K562 (cell line): ENCODE measurements at regions not wholly inside any gene's neighbourhood (a gene's known extent, or its start where the extent isn't known, plus 50 kb on each side); places are given as distances from the start of the nearest gene placed in this dataset.

ENCODE experiments used
- ATAC-seq: fragments of 200-7000 bp; cut with Tn5 transposase; 3 replicates; pipeline ENCODE4 v1.9.1; 2020; ENCODE audit warnings: moderate library complexity
- BruUV-seq: library from RNA; stranded (reverse); fragments of 400-500 nt; replicated peaks from 2 replicates; lab custom pipeline; 2021; lab: Mats Ljungman, UMichigan
- CTCF ChIA-PET: fragments of 300-600 bp; formaldehyde crosslinking; extraction: SDS; loops from one replicate; lab custom pipeline; 2021; ENCODE audit warnings: low intra/inter-chr PET ratio; lab: Yijun Ruan, JAX
- POLR2A ChIA-PET: fragments of 300-600, 350-650 bp; sonication (Branson Sonifier 250); formaldehyde crosslinking; extraction: SDS; loops from one replicate; lab custom pipeline; 2021; ENCODE audit warnings: antibody characterized with exemption, inconsistent platforms; lab: Yijun Ruan, JAX
- DNase-seq, 4 experiments: peaks; one replicate each; pipeline versions ENCODE4 v3.0.0 to v3.0.0-alpha.2; 2011 to 2018; ENCODE audit warnings: low spot score in 3 of 4, mixed read lengths in 3 of 4; ENCODE audit errors: extremely low read depth in 1 of 4
- FAIRE-seq: peaks from 2 replicates; lab custom pipeline; 2011; peaks lifted over from hg19 to GRCh38; lab: Jason Lieb, UNC
- H2AFZ ChIP-seq: 2 replicates; pipeline ENCODE4 v1.6.0; 2011; ENCODE audit warnings: low read depth, low read length, control low read depth, inconsistent platforms
- H3K27ac ChIP-seq: fragments of 200-600 bp; 3 replicates; pipeline ENCODE4 v1.8.0; 2011; ENCODE audit warnings: low read depth, mild to moderate bottlenecking, control low read depth, inconsistent platforms, low read length, moderate library complexity, mixed read lengths; ENCODE audit errors: extremely low read depth
- H3K27me3 ChIP-seq, 2 experiments: fragments of 300-600 bp in 1 of 2; 2 replicates in 1 of 2; 3 replicates in 1 of 2; pipeline versions ENCODE4 v1.6.0 to v1.8.0; 2011; ENCODE audit warnings: inconsistent platforms in 2 of 2, low read length in 2 of 2, mild to moderate bottlenecking in 1 of 2, mixed read lengths in 1 of 2, moderate library complexity in 1 of 2; ENCODE audit not compliant: control insufficient read depth in 2 of 2, insufficient read depth in 2 of 2
- H3K36me3 ChIP-seq: fragments of 300-600 bp; 3 replicates; pipeline ENCODE4 v1.8.0; 2011; ENCODE audit warnings: mild to moderate bottlenecking, low read length, inconsistent platforms; ENCODE audit not compliant: control insufficient read depth, insufficient read depth
- H3K4me1 ChIP-seq, 2 experiments: fragments of 200-600 bp in 1 of 2; replicated peaks in 1 of 2; 2 replicates in 1 of 2; 3 replicates in 1 of 2; pipeline versions ENCODE4 v1.5.1 to v1.8.0; 2011; ENCODE audit warnings: inconsistent platforms in 2 of 2, low read length in 2 of 2, mild to moderate bottlenecking in 1 of 2, mixed read lengths in 1 of 2, moderate library complexity in 1 of 2; ENCODE audit not compliant: control insufficient read depth in 2 of 2, insufficient read depth in 2 of 2
- H3K4me2 ChIP-seq: 2 replicates; pipeline ENCODE4 v1.6.1; 2011; ENCODE audit warnings: low read length, control low read depth, inconsistent platforms, mixed read lengths; ENCODE audit not compliant: insufficient read depth
- H3K4me3 ChIP-seq: fragments of 200-600 bp; sonication (generic), shearing (Covaris generic); 2 replicates; pipeline ENCODE4 v1.5.1; 2016; ENCODE audit warnings: control low read depth, inconsistent platforms
- H3K79me2 ChIP-seq: fragments of 200-600 bp; 3 replicates; pipeline ENCODE4 v1.8.0; 2011; ENCODE audit warnings: low read length, inconsistent platforms; ENCODE audit not compliant: control insufficient read depth, insufficient read depth
- H3K9ac ChIP-seq, 2 experiments: 2 replicates each; pipeline versions ENCODE4 v1.6.0 to v1.6.1; 2011; ENCODE audit warnings: low read depth in 2 of 2, low read length in 2 of 2, control low read depth in 1 of 2, inconsistent platforms in 1 of 2, mild to moderate bottlenecking in 1 of 2, mixed read lengths in 1 of 2; ENCODE audit not compliant: insufficient read depth in 1 of 2
- H3K9me1 ChIP-seq: one replicate; pipeline ENCODE4 v1.6.0; 2011; ENCODE audit warnings: inconsistent platforms, mild to moderate bottlenecking, low read length, moderate library complexity; ENCODE audit not compliant: control insufficient read depth, insufficient read depth
- H3K9me3 ChIP-seq: replicated peaks from 2 replicates; pipeline ENCODE4 v1.5.1; 2011; ENCODE audit warnings: low read depth, low read length, inconsistent platforms; ENCODE audit not compliant: control insufficient read depth, insufficient read depth
- H4K20me1 ChIP-seq: replicated peaks from 2 replicates; pipeline ENCODE4 v1.6.1; 2011; ENCODE audit warnings: low read length, inconsistent platforms, mixed read lengths; ENCODE audit not compliant: control insufficient read depth, insufficient read depth
- BACH1 ChIP-seq: fragments of 200-800 bp; sonication (Bioruptor generic); IDR thresholded peaks from 2 replicates; pipeline ENCODE4 v1.6.1; 2016; ENCODE audit warnings: missing genetic modification characterization, missing compliant biosample characterization
- COPS2 ChIP-seq: fragments of 450-650 bp; conservative IDR thresholded peaks from 2 replicates; pipeline ENCODE4 v1.6.1; 2016; ENCODE audit warnings: mild to moderate bottlenecking, moderate library complexity
- CREB1 ChIP-seq, 2 experiments: sonication (generic) in 1 of 2; formaldehyde crosslinking in 1 of 2; IDR thresholded peaks; 2 replicates each; pipeline versions ENCODE4 v1.6.1 to v1.8.0; 2012 to 2022; ENCODE audit warnings: inconsistent platforms in 1 of 2, mild to moderate bottlenecking in 1 of 2, missing genetic modification reagents in 1 of 2, moderate library complexity in 1 of 2
- FUS ChIP-seq: fragments of 200-400 bp; formaldehyde crosslinking; optimal IDR thresholded peaks from 2 replicates; pipeline ENCODE3; 2017; ENCODE audit warnings: low read depth, low read length
- NFE2L1 ChIP-seq: fragments of 450-650 bp; IDR thresholded peaks from 2 replicates; pipeline ENCODE4 v1.6.1; 2016; ENCODE audit warnings: missing genetic modification characterization, low read depth, mild to moderate bottlenecking, missing compliant biosample characterization, moderate library complexity, borderline replicate concordance
- POLR2AphosphoS5 ChIP-seq: IDR thresholded peaks from 2 replicates; pipeline ENCODE4 v1.6.1; 2011; ENCODE audit warnings: mild to moderate bottlenecking, low read depth, low read length, moderate library complexity; ENCODE audit not compliant: control insufficient read depth, insufficient read depth
- RCOR1 ChIP-seq, 2 experiments: IDR thresholded peaks; 2 replicates each; pipeline ENCODE4 v1.6.1; 2012; ENCODE audit warnings: low read depth in 2 of 2, low read length in 2 of 2, borderline replicate concordance in 1 of 2, improper control_type of control experiment in 1 of 2
- TRIM28 ChIP-seq: fragments of 450-650 bp; IDR thresholded peaks from 2 replicates; pipeline ENCODE4 v1.6.1; 2017
- ZNF561 ChIP-seq: fragments of 450-650 bp; formaldehyde crosslinking; conservative IDR thresholded peaks from 2 replicates; pipeline ENCODE4 v1.4.0; 2020; ENCODE audit warnings: mild to moderate bottlenecking, moderate library complexity
- ZNF830 ChIP-seq: fragments of 250-450 bp; sonication (Bioruptor Pico); IDR thresholded peaks from 2 replicates; pipeline ENCODE4 v1.5.0; 2021; ENCODE audit warnings: mild to moderate bottlenecking
- whole genome bisulfite sequencing: fragments of 100-300 bp; shearing (Covaris generic); methylation state at CpG from one replicate; pipeline ENCODE4 v1.1.6; 2016; ENCODE audit warnings: low coverage, mixed read lengths; ENCODE audit not compliant: insufficient coverage; ENCODE audit errors: missing lambda C conversion rate; 5-methylcytosine and 5-hydroxymethylcytosine counted together
- in situ Hi-C: fragments of 300-500 bp; cut with MboI; formaldehyde crosslinking; loops from 4 replicates; pipeline ENCODE4 v1.15.0; 2018; ENCODE audit warnings: inconsistent platforms, mixed read lengths
- intact Hi-C: fragments of 100-400 bp; cut with micrococcal nuclease; formaldehyde crosslinking; loops from 2 replicates; pipeline ENCODE4 v1.14.2; 2022

DNA sequence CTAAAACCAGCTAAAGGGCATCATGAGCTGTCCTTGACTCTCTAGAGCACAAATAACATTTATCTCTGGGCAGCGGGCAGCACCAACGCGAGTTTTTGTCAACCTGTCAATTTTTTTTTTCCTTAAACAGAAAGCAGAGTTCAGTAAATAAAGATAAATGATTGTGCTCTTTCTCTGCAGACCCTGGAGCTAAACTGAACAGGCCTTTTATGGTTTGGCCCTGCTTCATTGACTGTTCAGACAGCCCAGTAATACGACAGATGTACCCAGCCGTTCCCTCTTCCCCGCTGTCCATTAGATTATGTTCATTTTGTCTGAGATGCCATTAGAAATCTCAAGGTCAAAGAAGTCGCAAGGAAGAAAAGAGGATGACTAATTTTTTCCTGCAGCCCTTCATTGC lies 280.5 kb upstream of the PIK3C3 start:
- H3K36me3 ChIP-seq: no peaks in the 10 kb centered on the region
- no peak overlapping the region for H3K4me2 ChIP-seq
- intact Hi-C loops: no loop called here
- no peaks in the 10 kb centered on the region for H4K20me1 ChIP-seq
- H3K9me1 ChIP-seq: no peaks in the 10 kb centered on the region
- no peaks in the 10 kb centered on the region for H3K79me2 ChIP-seq
- WGBS: 0% methylated on average over 7 of the region's 7 CpGs
- CTCF ChIA-PET: no interaction called here
- H2AFZ ChIP-seq: no peak overlapping the region
- no peaks in the 10 kb centered on the region for H3K27me3 ChIP-seq
- no peaks in the 10 kb centered on the region for H3K9me3 ChIP-seq
- H3K27ac ChIP-seq: no peak overlapping the region
- in situ Hi-C loops: no loop called here
- H3K4me1 ChIP-seq: no peaks in the 10 kb centered on the region
- POLR2A ChIA-PET: no interaction called here
- no peak overlapping the region for H3K4me3 ChIP-seq
- FAIRE-seq (no peak), ATAC-seq (no peak), DNase-seq (no peak)
- H3K9ac ChIP-seq: no peak overlapping the region
- no peak for TF ChIP-seq NFE2L1
- no peak for TF ChIP-seq CREB1 (IDR thresholded peaks at IDR 0.05)
- no peak for TF ChIP-seq CREB1 (CRISPR knock-in tag; IDR thresholded peaks at IDR 0.05)
- no peak for TF ChIP-seq ZNF830 (CRISPR knock-in tag)
- TF ChIP-seq FUS: no peak
- TF ChIP-seq RCOR1 (IDR thresholded peaks at IDR 0.05; ENCODE audit: borderline replicate concordance in 1 of 2, low read depth in 2 of 2, low read length in 2 of 2): no peak
- TF ChIP-seq POLR2AphosphoS5: no peak
- no peak for TF ChIP-seq TRIM28
- no peak for TF ChIP-seq BACH1 (tag)
- BruUV-seq: no TSS peak

DNA sequence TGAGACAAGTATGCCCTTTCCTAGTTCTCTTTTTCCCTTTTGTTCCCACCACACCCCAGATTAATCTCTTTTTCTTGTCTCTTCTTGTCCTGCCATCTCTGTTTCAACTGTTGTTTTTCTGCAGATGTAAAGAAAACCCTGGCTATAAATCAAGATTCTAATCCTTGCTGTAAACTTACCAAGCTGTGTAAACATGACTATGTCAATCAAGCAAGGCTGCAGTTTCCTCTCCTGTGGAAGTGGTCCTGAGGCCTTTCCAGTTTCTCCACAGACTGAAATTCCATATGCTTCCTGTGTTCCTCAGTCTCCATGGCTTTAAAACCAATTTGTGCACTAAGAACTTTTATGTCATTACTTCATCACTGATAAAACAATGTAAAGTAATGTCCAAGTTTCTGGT lies 288.8 kb upstream of the PIK3C3 start:
- no peaks in the 10 kb centered on the region for H3K27me3 ChIP-seq
- POLR2A ChIA-PET: no interaction called here
- no TSS peak for BruUV-seq
- no peak for FAIRE-seq
- no peaks in the 10 kb centered on the region for H3K4me1 ChIP-seq
- DNase-seq: no peak
- intact Hi-C loops: no loop called here
- in situ Hi-C loops: no loop called here
- H4K20me1 ChIP-seq: no peaks in the 10 kb centered on the region
- no peaks in the 10 kb centered on the region for H3K79me2 ChIP-seq
- no peak overlapping the region for H3K27ac ChIP-seq
- no peaks in the 10 kb centered on the region for H3K9me3 ChIP-seq
- no peak overlapping the region for H2AFZ ChIP-seq
- CTCF ChIA-PET: no interaction called here
- TF ChIP-seq COPS2 (no peak), ZNF561 (CRISPR knock-in tag) (no peak)
- ATAC-seq: no peak
- H3K9ac ChIP-seq: no peak overlapping the region
- H3K4me2 ChIP-seq: no peak overlapping the region
- no peaks in the 10 kb centered on the region for H3K36me3 ChIP-seq
- no peak overlapping the region for H3K4me3 ChIP-seq
- no peaks in the 10 kb centered on the region for H3K9me1 ChIP-seq
